ENCODE measurements at regions not wholly inside any gene's neighbourhood (a gene's known extent, or its start where the extent isn't known, plus 50 kb on each side); places are given as distances from the start of the nearest gene placed in this dataset.
"Not testable (repeated sequence)": the region's sequence is repeated elsewhere in the genome, so short reads cannot be mapped to it uniquely, and the experiment has no call there.

- no peak for DNase-seq (ENCODE audit: low read depth)
Measured at GRCh38 chr12:69028941-69029729, 96.2 kb upstream of the CPM start.

GRCh38 chr12:69030321-69030720 is 97.3 kb upstream of the CPM start:
- DNase-seq (ENCODE audit: low read depth), result no peak

- no peak for DNase-seq (ENCODE audit: low read depth)
Measured at GRCh38 chr12:69036533-69036932, 103.6 kb upstream of the CPM start.

- no peak for DNase-seq (ENCODE audit: low read depth)
Measured at GRCh38 chr12:69036999-69037398, 104.0 kb upstream of the CPM start.

- no peak for DNase-seq (ENCODE audit: low read depth)
Measured at GRCh38 chr12:69039911-69040310, 106.9 kb upstream of the CPM start.

- DNase-seq (ENCODE audit: low read depth), result no peak
Measured at GRCh38 chr12:69042557-69042956, 109.6 kb upstream of the CPM start.

- no peak for DNase-seq (ENCODE audit: low read depth)
Measured at GRCh38 chr12:69042970-69043369, 110.0 kb upstream of the CPM start.

- DNase-seq (ENCODE audit: low read depth), result no peak
Measured at GRCh38 chr12:69044887-69045286, 111.9 kb upstream of the CPM start.

GRCh38 chr12:69045430-69045829 is 112.5 kb upstream of the CPM start:
- no peak for DNase-seq (ENCODE audit: low read depth)

- DNase-seq (ENCODE audit: low read depth), result no peak
Measured at GRCh38 chr12:69046363-69046762, 113.4 kb upstream of the CPM start.

GRCh38 chr12:69046920-69047319 is 113.9 kb upstream of the CPM start:
- no peak for DNase-seq (ENCODE audit: low read depth)

- no peak for DNase-seq (ENCODE audit: low read depth)
Measured at GRCh38 chr12:69047990-69048389, 115.0 kb upstream of the CPM start.

- not testable (repeated sequence) for DNase-seq (ENCODE audit: low read depth)
Measured at GRCh38 chr12:69049855-69050254, 116.9 kb upstream of the CPM start.

GRCh38 chr12:69052613-69053408 is 119.8 kb upstream of the CPM start:
- no peak for DNase-seq (ENCODE audit: low read depth)

GRCh38 chr12:69054343-69055056 is 121.5 kb upstream of the CPM start:
- no peak for DNase-seq (ENCODE audit: low read depth)

GRCh38 chr12:69055280-69055679 is 122.3 kb upstream of the CPM start:
- no peak for DNase-seq (ENCODE audit: low read depth)

- DNase-seq (ENCODE audit: low read depth), result no peak
Measured at GRCh38 chr12:69055706-69056105, 122.7 kb upstream of the CPM start.

- no peak for DNase-seq (ENCODE audit: low read depth)
Measured at GRCh38 chr12:69056743-69057515, 124.0 kb upstream of the CPM start.

- DNase-seq (ENCODE audit: low read depth), result no peak
Measured at GRCh38 chr12:69057742-69058141, 124.8 kb upstream of the CPM start.

GRCh38 chr12:69059465-69060457 is 126.8 kb upstream of the CPM start:
- no peak for DNase-seq (ENCODE audit: low read depth)

GRCh38 chr12:69061574-69061973 is 128.6 kb upstream of the CPM start:
- no peak for DNase-seq (ENCODE audit: low read depth)
